Psoas muscle (tissue), 7 donors: ENCODE measurements at regions not wholly inside any gene's neighbourhood (a gene's known extent, or its start where the extent isn't known, plus 50 kb on each side); places are given as distances from the start of the nearest gene placed in this dataset.

Experiments used
- ATAC-seq, 4 donors: fragments of 200-7000 bp; cut with Tn5 transposase; one replicate each; pipeline ENCODE4 v1.9.1; 2020; ENCODE audit warnings: moderate library complexity in 3 of 4, mild to moderate bottlenecking in 2 of 4
- DNase-seq, 2 donors: peaks; one replicate each; pipeline ENCODE4 v3.0.0-alpha.2; 2020
- H3K27ac ChIP-seq: fragments of 200-600 bp; one replicate; pipeline ENCODE4 v1.8.0; 2022
- H3K27me3 ChIP-seq, 3 donors: fragments of 200-600 bp in 1 of 3; one replicate each; pipeline versions ENCODE4 v1.6.1 to v1.8.0; 2013 to 2022; ENCODE audit warnings: low read length in 2 of 3, mild to moderate bottlenecking in 2 of 3, moderate library complexity in 1 of 3; ENCODE audit not compliant: insufficient read depth in 3 of 3
- H3K36me3 ChIP-seq, 2 donors: fragments of 200-600 bp in 1 of 2; one replicate each; pipeline versions ENCODE4 v1.6.1 to v1.8.0; 2013 to 2022; ENCODE audit warnings: low read depth in 1 of 2, mild to moderate bottlenecking in 1 of 2, moderate library complexity in 1 of 2; ENCODE audit not compliant: insufficient read depth in 1 of 2
- H3K4me1 ChIP-seq: fragments of 200-600 bp; one replicate; pipeline ENCODE4 v1.8.0; 2022
- H3K4me3 ChIP-seq: fragments of 200-600 bp; one replicate; pipeline ENCODE4 v1.8.0; 2022; ENCODE audit warnings: mild to moderate bottlenecking
- H3K9me3 ChIP-seq: fragments of 200-600 bp; one replicate; pipeline ENCODE4 v1.8.0; 2022
- WGBS, 3 donors: extraction: QIAGEN DNeasy Blood & Tissue Kit; methylation state at CpG; one replicate each; pipeline versions ENCODE4 v1.1.6 to v1.1.7; 2013; 5-methylcytosine and 5-hydroxymethylcytosine counted together
- intact Hi-C, 2 donors: fragments of 100-400 bp; cut with DNase I; formaldehyde crosslinking; loops; one replicate each; pipeline versions ENCODE4 v1.11.0 to v1.14.2; 2022
- TF ChIP-seq, protein P1 (sequence below): fragments of 200-600 bp; IDR thresholded peaks from one replicate; pipeline ENCODE4 v1.8.0; 2022; ENCODE audit warnings: antibody characterized with exemption
- donor health status: healthy with polysubstance abuse.
- donor health status: DM: no; HTN: no; CAD: no; lungs with moderate emphysema.
- donor health status: Bipolar disorder and iron deficiency.
- donor health status: healthy.
- donor health status: DM: yes; HTN: yes; CAD: no.
- donor health status: DM: no; HTN: no; CAD: no.
- donor health status: DM: yes; HTN: yes; CAD: no.

DNA sequence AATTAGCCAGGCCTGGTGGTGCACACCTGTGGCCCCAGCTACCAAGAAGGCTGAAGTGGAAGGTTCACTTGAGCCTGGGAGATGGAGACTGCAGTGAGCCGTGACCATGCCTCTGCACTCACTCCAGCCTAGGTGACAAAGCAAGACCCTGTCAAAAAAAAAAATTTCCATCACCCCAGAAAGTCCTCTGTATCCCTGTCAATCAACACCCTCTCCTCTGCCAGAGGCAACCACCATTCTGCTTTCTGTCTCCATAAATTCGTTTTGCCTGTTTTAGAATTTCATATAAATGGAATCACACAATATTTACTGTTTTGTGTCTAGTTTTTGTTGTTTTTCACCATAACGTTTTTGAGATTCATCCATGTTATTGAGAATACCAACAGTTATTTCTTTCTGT lies 141.6 kb upstream of the SLC45A1 start:
- no peaks in the 10 kb centered on the region for H3K4me1 ChIP-seq
- no peaks in the 10 kb centered on the region for H3K36me3 ChIP-seq
- intact Hi-C loops: no loop called here
- WGBS, 3 donors: 77 to 87% (median 78%) methylated on average over 3 of the region's 3 CpGs
- no peaks in the 10 kb centered on the region for H3K27me3 ChIP-seq
- no peak for ATAC-seq
- DNase-seq: no peak
- TF ChIP-seq, protein P1, sequence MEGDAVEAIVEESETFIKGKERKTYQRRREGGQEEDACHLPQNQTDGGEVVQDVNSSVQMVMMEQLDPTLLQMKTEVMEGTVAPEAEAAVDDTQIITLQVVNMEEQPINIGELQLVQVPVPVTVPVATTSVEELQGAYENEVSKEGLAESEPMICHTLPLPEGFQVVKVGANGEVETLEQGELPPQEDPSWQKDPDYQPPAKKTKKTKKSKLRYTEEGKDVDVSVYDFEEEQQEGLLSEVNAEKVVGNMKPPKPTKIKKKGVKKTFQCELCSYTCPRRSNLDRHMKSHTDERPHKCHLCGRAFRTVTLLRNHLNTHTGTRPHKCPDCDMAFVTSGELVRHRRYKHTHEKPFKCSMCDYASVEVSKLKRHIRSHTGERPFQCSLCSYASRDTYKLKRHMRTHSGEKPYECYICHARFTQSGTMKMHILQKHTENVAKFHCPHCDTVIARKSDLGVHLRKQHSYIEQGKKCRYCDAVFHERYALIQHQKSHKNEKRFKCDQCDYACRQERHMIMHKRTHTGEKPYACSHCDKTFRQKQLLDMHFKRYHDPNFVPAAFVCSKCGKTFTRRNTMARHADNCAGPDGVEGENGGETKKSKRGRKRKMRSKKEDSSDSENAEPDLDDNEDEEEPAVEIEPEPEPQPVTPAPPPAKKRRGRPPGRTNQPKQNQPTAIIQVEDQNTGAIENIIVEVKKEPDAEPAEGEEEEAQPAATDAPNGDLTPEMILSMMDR: no peak
- no peak overlapping the region for H3K4me3 ChIP-seq
- no peak overlapping the region for H3K27ac ChIP-seq
- H3K9me3 ChIP-seq: peaks cover 11% of the 10 kb centered on the region

DNA sequence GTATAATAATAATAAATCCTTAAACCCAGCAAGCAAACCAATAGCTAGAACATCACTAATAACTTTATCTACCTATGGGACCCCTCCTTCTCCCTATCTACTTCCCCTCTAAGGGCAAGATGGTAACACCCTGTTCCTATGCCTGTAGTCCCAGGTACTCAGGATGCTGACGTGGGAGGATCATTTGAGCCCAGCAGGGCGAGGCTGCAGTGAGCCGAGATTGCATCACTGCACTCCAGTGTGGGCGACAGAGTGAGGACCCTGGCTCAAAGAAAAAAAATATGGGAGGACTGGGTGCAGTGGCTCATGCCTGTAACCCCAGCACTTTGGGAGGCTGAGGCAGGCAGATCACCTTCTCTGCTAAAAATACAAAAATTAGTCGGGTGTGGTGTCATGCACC lies 143.1 kb upstream of the SLC45A1 start:
- Histone ChIP-seq H3K36me3 (no peaks in the 10 kb centered on the region), H3K9me3 (peaks cover 10% of the 10 kb centered on the region), H3K4me3 (no peak overlapping the region), H3K4me1 (no peaks in the 10 kb centered on the region), H3K27me3 (no peaks in the 10 kb centered on the region), H3K27ac (no peak overlapping the region)
- TF ChIP-seq, protein P1: no peak
- 66 to 75% (median 74%) methylated on average over 5 of the region's 5 CpGs for WGBS, 3 donors
- peak in 1 of 4 donors; percentile 24 for ATAC-seq
- intact Hi-C loops: no loop called here
- no peak for DNase-seq

DNA sequence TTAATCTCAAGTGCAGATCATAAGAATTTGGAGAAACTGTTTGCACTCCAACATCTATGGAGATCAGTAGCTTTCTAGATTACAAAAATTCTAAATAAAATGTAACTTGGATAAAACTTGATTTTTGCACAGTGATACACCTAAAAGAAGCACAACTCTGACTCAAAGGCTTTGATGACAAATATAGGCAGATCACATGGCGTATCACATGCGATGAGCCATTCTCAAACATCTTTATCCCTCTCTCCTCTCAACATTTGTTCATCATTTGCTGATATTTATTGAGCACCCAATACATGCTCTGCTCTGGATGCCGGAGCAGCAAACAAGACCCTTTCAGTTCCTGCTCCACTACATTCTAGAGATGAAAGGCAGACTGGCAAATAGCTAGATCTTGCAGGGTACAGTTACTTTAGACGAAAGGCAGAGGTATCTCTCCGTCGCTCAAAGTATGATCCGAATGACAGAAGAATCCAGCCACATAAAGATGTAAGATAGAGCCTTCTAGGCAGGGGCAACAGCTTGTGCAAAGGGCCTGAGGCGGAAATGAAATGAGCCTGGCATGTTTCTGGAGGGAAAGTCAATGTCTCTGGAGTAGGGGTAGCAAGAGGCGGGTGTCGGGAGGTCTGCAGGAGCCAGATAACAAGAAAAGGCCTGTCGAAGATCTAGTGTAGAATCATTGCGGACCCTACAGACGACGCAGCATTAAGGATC lies 145.8 kb upstream of the ERRFI1 start:
- Histone ChIP-seq H3K36me3 (no peaks in the 10 kb centered on the region), H3K4me1 (peaks cover under 1% of the 10 kb centered on the region), H3K27me3 (no peaks in the 10 kb centered on the region), H3K4me3 (no peak overlapping the region), H3K9me3 (no peaks in the 10 kb centered on the region), H3K27ac (no peak overlapping the region)
- intact Hi-C loops: no loop called here
- TF ChIP-seq, protein P1: no peak
- no peak for DNase-seq
- no peak for ATAC-seq
- WGBS, 3 donors: 97 to 99% (median 99%) methylated on average over 14 of the region's 14 CpGs

DNA sequence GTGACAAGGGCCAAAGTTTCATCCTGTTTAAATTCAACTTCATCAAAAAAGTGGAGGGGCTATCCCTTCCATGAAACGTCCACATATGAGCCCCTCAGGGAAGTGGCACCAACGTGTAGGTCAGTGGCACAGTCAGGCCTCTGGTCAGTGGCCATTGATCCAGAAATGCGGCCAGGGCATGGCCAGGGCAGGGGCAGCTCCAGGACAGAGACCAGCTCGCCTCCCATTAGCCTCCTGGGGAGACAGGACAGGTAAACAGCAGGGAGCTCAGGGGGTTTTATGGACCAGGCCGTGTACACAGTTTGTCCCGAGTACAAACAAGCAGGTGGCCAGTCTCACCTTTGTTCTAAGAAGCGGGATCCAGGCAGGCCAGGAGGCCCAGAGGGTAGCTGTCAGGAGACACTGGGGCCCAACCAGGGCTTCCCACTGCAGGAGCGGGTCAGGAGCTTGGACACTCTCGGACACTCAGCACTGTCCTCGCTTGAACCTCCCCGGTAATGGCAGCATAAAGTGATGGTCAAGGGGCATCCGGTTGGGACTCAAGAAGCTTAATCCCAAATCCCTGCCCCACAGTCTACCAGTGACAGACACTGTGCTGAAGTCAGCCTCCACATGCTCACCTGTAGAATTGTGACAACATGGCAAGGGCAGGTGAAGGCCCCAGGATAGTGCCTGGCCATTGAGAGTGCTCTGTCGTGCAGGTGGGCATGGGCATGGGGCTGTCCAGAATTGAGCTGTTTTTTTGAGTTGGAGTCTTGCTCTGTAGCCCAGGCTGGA lies 144.1 kb upstream of the ERRFI1 start:
- WGBS, 3 donors: 66 to 73% (median 67%) methylated on average over 13 of the region's 13 CpGs
- TF ChIP-seq, protein P1: no peak

More for the DNA sequence above, 144.1 kb upstream of the ERRFI1 start:
- Histone ChIP-seq H3K27ac (peak overlapping the region; percentile 23), H3K4me1 (peaks cover 12% of the 10 kb centered on the region), H3K27me3 (no peaks in the 10 kb centered on the region), H3K4me3 (no peak overlapping the region), H3K9me3 (no peaks in the 10 kb centered on the region), H3K36me3 (no peaks in the 10 kb centered on the region)
- ATAC-seq: peak; percentile 19 to 48 (median 32)
- peak in 1 of 2 donors; percentile 58 for DNase-seq
- intact Hi-C loops: no loop called here
